ENCODE measurements at regions not wholly inside any gene's neighbourhood (a gene's known extent, or its start where the extent isn't known, plus 50 kb on each side); places are given as distances from the start of the nearest gene placed in this dataset.

DNA sequence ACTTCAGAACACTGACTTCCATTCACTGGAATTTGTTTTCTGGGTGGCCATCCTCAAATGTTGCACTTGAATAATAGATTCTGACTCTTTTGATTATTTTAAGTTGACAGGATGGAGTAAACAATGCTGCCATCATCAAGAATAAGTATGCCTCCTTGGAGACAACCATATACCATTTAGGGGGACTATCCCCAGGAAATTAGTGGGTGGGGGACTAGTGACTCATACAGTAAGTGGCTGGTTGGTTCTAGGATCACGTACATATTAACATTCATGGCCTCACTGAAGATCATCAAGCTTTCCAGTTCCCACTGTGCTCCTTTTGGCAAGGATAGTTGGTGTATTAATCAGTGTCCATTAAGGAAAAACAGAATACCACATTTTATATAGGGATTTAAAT, 615.2 kb downstream of the CCSER2 start:
- no peak for DNase-seq (ENCODE audit: low spot score)
- Histone ChIP-seq H3K36me3 (replicated peaks; ENCODE audit: insufficient read depth, low read depth) (no peaks in the 10 kb centered on the region), H3K4me3 (no peak overlapping the region), H3K4me1 (ENCODE audit: insufficient read depth) (no peaks in the 10 kb centered on the region), H3K9me2 (replicated peaks; ENCODE audit: insufficient read depth) (no peaks in the 10 kb centered on the region), H3K79me2 (no peaks in the 10 kb centered on the region), H4K20me1 (ENCODE audit: insufficient read depth, poor library complexity, severe bottlenecking) (no peaks in the 10 kb centered on the region), H3K9me3 (ENCODE audit: low read depth) (no peaks in the 10 kb centered on the region), H3K27ac (no peak overlapping the region), H2AFZ (no peak overlapping the region), H3K4me2 (no peak overlapping the region), H3K27me3 (no peaks in the 10 kb centered on the region)
- 90% methylated on average over 1 of the region's 1 CpG for WGBS (ENCODE audit: low lambda C conversion rate, missing lambda C conversion rate)
- TF ChIP-seq EZH2 (IDR thresholded peaks at IDR 0.05; ENCODE audit: borderline replicate concordance) = no peak
- TF ChIP-seq, protein P1, sequence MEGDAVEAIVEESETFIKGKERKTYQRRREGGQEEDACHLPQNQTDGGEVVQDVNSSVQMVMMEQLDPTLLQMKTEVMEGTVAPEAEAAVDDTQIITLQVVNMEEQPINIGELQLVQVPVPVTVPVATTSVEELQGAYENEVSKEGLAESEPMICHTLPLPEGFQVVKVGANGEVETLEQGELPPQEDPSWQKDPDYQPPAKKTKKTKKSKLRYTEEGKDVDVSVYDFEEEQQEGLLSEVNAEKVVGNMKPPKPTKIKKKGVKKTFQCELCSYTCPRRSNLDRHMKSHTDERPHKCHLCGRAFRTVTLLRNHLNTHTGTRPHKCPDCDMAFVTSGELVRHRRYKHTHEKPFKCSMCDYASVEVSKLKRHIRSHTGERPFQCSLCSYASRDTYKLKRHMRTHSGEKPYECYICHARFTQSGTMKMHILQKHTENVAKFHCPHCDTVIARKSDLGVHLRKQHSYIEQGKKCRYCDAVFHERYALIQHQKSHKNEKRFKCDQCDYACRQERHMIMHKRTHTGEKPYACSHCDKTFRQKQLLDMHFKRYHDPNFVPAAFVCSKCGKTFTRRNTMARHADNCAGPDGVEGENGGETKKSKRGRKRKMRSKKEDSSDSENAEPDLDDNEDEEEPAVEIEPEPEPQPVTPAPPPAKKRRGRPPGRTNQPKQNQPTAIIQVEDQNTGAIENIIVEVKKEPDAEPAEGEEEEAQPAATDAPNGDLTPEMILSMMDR (IDR thresholded peaks at IDR 0.05; ENCODE audit: poor library complexity) = no peak
- no peak for TF ChIP-seq EZH2phosphoT487 (IDR thresholded peaks at IDR 0.05; ENCODE audit: low read depth, severe bottlenecking, unreplicated experiment)

DNA sequence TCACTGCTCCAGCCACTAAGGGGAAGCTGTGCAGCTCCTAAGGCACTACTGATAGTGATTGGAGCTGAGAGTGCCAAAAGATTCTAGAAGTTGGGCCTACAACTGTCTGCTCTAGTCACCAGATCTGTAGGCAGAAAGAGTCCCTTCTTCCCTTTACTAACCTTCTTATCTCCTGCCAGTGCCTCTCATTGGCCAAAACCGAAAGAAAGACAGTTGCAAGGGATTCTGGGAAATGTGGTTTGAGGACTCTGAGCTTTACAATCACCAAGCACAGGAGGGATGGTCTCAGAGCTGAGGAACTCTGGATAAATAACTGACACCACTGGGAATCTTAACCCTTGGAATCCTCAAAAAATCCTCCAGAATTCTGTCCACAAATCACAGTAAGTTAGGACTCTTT, 615.8 kb downstream of the CCSER2 start:
- Histone ChIP-seq H3K9me3 (ENCODE audit: low read depth) (no peaks in the 10 kb centered on the region), H3K4me3 (no peak overlapping the region), H4K20me1 (ENCODE audit: insufficient read depth, poor library complexity, severe bottlenecking) (no peaks in the 10 kb centered on the region), H3K4me2 (no peak overlapping the region), H3K79me2 (no peaks in the 10 kb centered on the region), H2AFZ (no peak overlapping the region), H3K4me1 (ENCODE audit: insufficient read depth) (no peaks in the 10 kb centered on the region), H3K36me3 (replicated peaks; ENCODE audit: insufficient read depth, low read depth) (no peaks in the 10 kb centered on the region), H3K27ac (no peak overlapping the region), H3K9me2 (replicated peaks; ENCODE audit: insufficient read depth) (no peaks in the 10 kb centered on the region), H3K27me3 (no peaks in the 10 kb centered on the region)
- WGBS (ENCODE audit: low lambda C conversion rate, missing lambda C conversion rate) = 40% methylated on average over 1 of the region's 1 CpG
- DNase-seq (ENCODE audit: low spot score) = no peak
- TF ChIP-seq, protein P1 (IDR thresholded peaks at IDR 0.05; ENCODE audit: poor library complexity) = no peak
- no peak for TF ChIP-seq EZH2 (IDR thresholded peaks at IDR 0.05; ENCODE audit: borderline replicate concordance)

GRCh38 chr10:84945791-84946190, 617.4 kb downstream of the CCSER2 start:
- Histone ChIP-seq H3K9me2 (replicated peaks; ENCODE audit: insufficient read depth) (no peaks in the 10 kb centered on the region), H2AFZ (no peak overlapping the region), H3K36me3 (replicated peaks; ENCODE audit: insufficient read depth, low read depth) (no peaks in the 10 kb centered on the region), H3K79me2 (no peaks in the 10 kb centered on the region), H4K20me1 (ENCODE audit: insufficient read depth, poor library complexity, severe bottlenecking) (no peaks in the 10 kb centered on the region), H3K27ac (no peak overlapping the region), H3K27me3 (no peaks in the 10 kb centered on the region), H3K4me1 (ENCODE audit: insufficient read depth) (no peaks in the 10 kb centered on the region), H3K4me3 (no peak overlapping the region), H3K9me3 (ENCODE audit: low read depth) (no peaks in the 10 kb centered on the region), H3K4me2 (no peak overlapping the region)
- DNase-seq (ENCODE audit: low spot score) = no peak
- TF ChIP-seq EZH2phosphoT487 (IDR thresholded peaks at IDR 0.05; ENCODE audit: low read depth, severe bottlenecking, unreplicated experiment) (no peak), EZH2 (IDR thresholded peaks at IDR 0.05; ENCODE audit: borderline replicate concordance) (no peak)
- TF ChIP-seq, protein P1 (IDR thresholded peaks at IDR 0.05; ENCODE audit: poor library complexity) = no peak
- WGBS (ENCODE audit: low lambda C conversion rate, missing lambda C conversion rate) = 100% methylated on average over 1 of the region's 1 CpG

GRCh38 chr10:84946904-84947303, 618.5 kb downstream of the CCSER2 start:
- Histone ChIP-seq H3K9me2 (replicated peaks; ENCODE audit: insufficient read depth) (no peaks in the 10 kb centered on the region), H3K9me3 (ENCODE audit: low read depth) (no peaks in the 10 kb centered on the region), H3K27me3 (no peaks in the 10 kb centered on the region), H3K4me1 (ENCODE audit: insufficient read depth) (no peaks in the 10 kb centered on the region), H3K4me3 (no peak overlapping the region), H3K79me2 (no peaks in the 10 kb centered on the region), H4K20me1 (ENCODE audit: insufficient read depth, poor library complexity, severe bottlenecking) (no peaks in the 10 kb centered on the region), H3K27ac (no peak overlapping the region), H2AFZ (no peak overlapping the region), H3K36me3 (replicated peaks; ENCODE audit: insufficient read depth, low read depth) (no peaks in the 10 kb centered on the region), H3K4me2 (no peak overlapping the region)
- WGBS (ENCODE audit: low lambda C conversion rate, missing lambda C conversion rate) = 70% methylated on average over 3 of the region's 3 CpGs
- no peak for DNase-seq (ENCODE audit: low spot score)
- TF ChIP-seq EZH2 (IDR thresholded peaks at IDR 0.05; ENCODE audit: borderline replicate concordance) (no peak), EZH2phosphoT487 (IDR thresholded peaks at IDR 0.05; ENCODE audit: low read depth, severe bottlenecking, unreplicated experiment) (no peak)
- TF ChIP-seq, protein P1 (IDR thresholded peaks at IDR 0.05; ENCODE audit: poor library complexity) = no peak
